ENCODE measurements at regions not wholly inside any gene's neighbourhood (a gene's known extent, or its start where the extent isn't known, plus 50 kb on each side); places are given as distances from the start of the nearest gene placed in this dataset.
"Not testable (repeated sequence)": the region's sequence is repeated elsewhere in the genome, so short reads cannot be mapped to it uniquely, and the experiment has no call there.

GRCh38 chr14:85873006-85873405 is 343.1 kb downstream of the FLRT2 start:
- no peak overlapping the region for H3K27ac ChIP-seq (ENCODE audit: low read depth in 1 of 2, low read length in 1 of 2)
- no peak overlapping the region for H3K4me3 ChIP-seq (ENCODE audit: low read length in 2 of 2)
- H3K27me3 ChIP-seq (ENCODE audit: control insufficient read depth in 2 of 2, insufficient read depth in 1 of 2, low read length in 1 of 2): no peaks in the 10 kb centered on the region
- no peaks in the 10 kb centered on the region for H3K9me3 ChIP-seq (ENCODE audit: control insufficient read depth in 2 of 2, insufficient read depth in 1 of 2, low read length in 1 of 2)
- no peaks in the 10 kb centered on the region for H3K36me3 ChIP-seq (ENCODE audit: control insufficient read depth in 2 of 2, insufficient read depth in 2 of 2, low read length in 1 of 2)
- 95% methylated on average over 6 of the region's 6 CpGs for WGBS
- no peaks in the 10 kb centered on the region for H3K4me1 ChIP-seq (ENCODE audit: control insufficient read depth in 2 of 2, insufficient read depth in 2 of 2, low read length in 2 of 2)
- no peak for DNase-seq (ENCODE audit: low read depth in 6 of 9, low spot score in 9 of 9)

- Histone ChIP-seq H3K4me1 (ENCODE audit: control insufficient read depth in 2 of 2, insufficient read depth in 2 of 2, low read length in 2 of 2) (no peaks in the 10 kb centered on the region), H3K4me3 (ENCODE audit: low read length in 2 of 2) (no peak overlapping the region), H3K36me3 (ENCODE audit: control insufficient read depth in 2 of 2, insufficient read depth in 2 of 2, low read length in 1 of 2) (no peaks in the 10 kb centered on the region), H3K27ac (ENCODE audit: low read depth in 1 of 2, low read length in 1 of 2) (no peak overlapping the region), H3K27me3 (ENCODE audit: control insufficient read depth in 2 of 2, insufficient read depth in 1 of 2, low read length in 1 of 2) (no peaks in the 10 kb centered on the region), H3K9me3 (ENCODE audit: control insufficient read depth in 2 of 2, insufficient read depth in 1 of 2, low read length in 1 of 2) (no peaks in the 10 kb centered on the region)
- DNase-seq (ENCODE audit: low read depth in 6 of 9, low spot score in 9 of 9): no peak
- 84% methylated on average over 4 of the region's 4 CpGs for WGBS
Measured at GRCh38 chr14:85867450-85867849, 337.5 kb downstream of the FLRT2 start.

GRCh38 chr14:85865701-85866100 is 335.8 kb downstream of the FLRT2 start:
- no peak for DNase-seq (ENCODE audit: low read depth in 6 of 9, low spot score in 9 of 9)
- Histone ChIP-seq H3K9me3 (ENCODE audit: control insufficient read depth in 2 of 2, insufficient read depth in 1 of 2, low read length in 1 of 2) (no peaks in the 10 kb centered on the region), H3K4me1 (ENCODE audit: control insufficient read depth in 2 of 2, insufficient read depth in 2 of 2, low read length in 2 of 2) (no peaks in the 10 kb centered on the region), H3K27me3 (ENCODE audit: control insufficient read depth in 2 of 2, insufficient read depth in 1 of 2, low read length in 1 of 2) (no peaks in the 10 kb centered on the region), H3K4me3 (ENCODE audit: low read length in 2 of 2) (no peak overlapping the region), H3K27ac (ENCODE audit: low read depth in 1 of 2, low read length in 1 of 2) (no peak overlapping the region), H3K36me3 (ENCODE audit: control insufficient read depth in 2 of 2, insufficient read depth in 2 of 2, low read length in 1 of 2) (no peaks in the 10 kb centered on the region)
- WGBS: 96% methylated on average over 3 of the region's 3 CpGs

GRCh38 chr14:85858634-85859033 is 328.7 kb downstream of the FLRT2 start:
- 88% methylated on average over 2 of the region's 2 CpGs for WGBS
- H3K27ac ChIP-seq (ENCODE audit: low read depth in 1 of 2, low read length in 1 of 2): no peak overlapping the region
- DNase-seq (ENCODE audit: low read depth in 6 of 9, low spot score in 9 of 9): no peak
- H3K36me3 ChIP-seq (ENCODE audit: control insufficient read depth in 2 of 2, insufficient read depth in 2 of 2, low read length in 1 of 2): no peaks in the 10 kb centered on the region
- H3K4me3 ChIP-seq (ENCODE audit: low read length in 2 of 2): no peak overlapping the region
- no peaks in the 10 kb centered on the region for H3K4me1 ChIP-seq (ENCODE audit: control insufficient read depth in 2 of 2, insufficient read depth in 2 of 2, low read length in 2 of 2)
- H3K27me3 ChIP-seq (ENCODE audit: control insufficient read depth in 2 of 2, insufficient read depth in 1 of 2, low read length in 1 of 2): no peaks in the 10 kb centered on the region
- H3K9me3 ChIP-seq (ENCODE audit: control insufficient read depth in 2 of 2, insufficient read depth in 1 of 2, low read length in 1 of 2): no peaks in the 10 kb centered on the region

GRCh38 chr14:85856430-85856829 is 326.5 kb downstream of the FLRT2 start:
- H3K4me1 ChIP-seq (ENCODE audit: control insufficient read depth in 2 of 2, insufficient read depth in 2 of 2, low read length in 2 of 2): no peaks in the 10 kb centered on the region
- no peak overlapping the region for H3K4me3 ChIP-seq (ENCODE audit: low read length in 2 of 2)
- no peaks in the 10 kb centered on the region for H3K36me3 ChIP-seq (ENCODE audit: control insufficient read depth in 2 of 2, insufficient read depth in 2 of 2, low read length in 1 of 2)
- WGBS: 96% methylated on average over 1 of the region's 1 CpG
- no peak overlapping the region for H3K27ac ChIP-seq (ENCODE audit: low read depth in 1 of 2, low read length in 1 of 2)
- no peaks in the 10 kb centered on the region for H3K9me3 ChIP-seq (ENCODE audit: control insufficient read depth in 2 of 2, insufficient read depth in 1 of 2, low read length in 1 of 2)
- no peak for DNase-seq (ENCODE audit: low read depth in 6 of 9, low spot score in 9 of 9)
- H3K27me3 ChIP-seq (ENCODE audit: control insufficient read depth in 2 of 2, insufficient read depth in 1 of 2, low read length in 1 of 2): no peaks in the 10 kb centered on the region

DNA sequence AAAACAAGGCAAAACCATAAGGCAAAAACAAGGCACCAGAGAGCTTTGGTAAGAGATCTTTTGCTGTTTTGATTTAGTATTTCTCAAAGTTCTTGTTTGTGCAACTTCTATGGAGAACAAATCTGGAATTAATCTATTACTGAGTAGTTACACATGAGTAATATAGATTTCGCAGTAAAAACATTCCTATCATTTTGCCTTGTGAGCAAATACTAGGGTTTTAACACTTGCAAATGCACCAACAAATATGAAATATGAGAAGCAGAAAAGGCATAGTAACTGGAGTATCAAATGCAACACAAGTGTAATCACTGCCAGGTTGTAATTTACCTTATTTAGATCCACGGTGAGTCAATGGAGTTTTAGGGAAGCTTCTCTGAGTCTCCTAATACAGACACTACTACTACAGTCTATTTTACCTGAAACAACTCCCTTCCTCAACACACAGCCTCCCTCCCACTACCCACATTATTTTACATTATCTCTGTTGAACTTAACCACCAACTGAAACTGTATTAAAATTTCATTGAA is 324.1 kb downstream of the FLRT2 start:
- no peak overlapping the region for H3K4me3 ChIP-seq (ENCODE audit: low read length in 2 of 2)
- no peaks in the 10 kb centered on the region for H3K4me1 ChIP-seq (ENCODE audit: control insufficient read depth in 2 of 2, insufficient read depth in 2 of 2, low read length in 2 of 2)
- no peak for DNase-seq (ENCODE audit: low read depth in 6 of 9, low spot score in 9 of 9)
- H3K27me3 ChIP-seq (ENCODE audit: control insufficient read depth in 2 of 2, insufficient read depth in 1 of 2, low read length in 1 of 2): no peaks in the 10 kb centered on the region
- WGBS: 98% methylated on average over 2 of the region's 2 CpGs
- H3K9me3 ChIP-seq (ENCODE audit: control insufficient read depth in 2 of 2, insufficient read depth in 1 of 2, low read length in 1 of 2): no peaks in the 10 kb centered on the region
- H3K36me3 ChIP-seq (ENCODE audit: control insufficient read depth in 2 of 2, insufficient read depth in 2 of 2, low read length in 1 of 2): no peaks in the 10 kb centered on the region
- no peak overlapping the region for H3K27ac ChIP-seq (ENCODE audit: low read depth in 1 of 2, low read length in 1 of 2)

GRCh38 chr14:85852906-85853305 is 323.0 kb downstream of the FLRT2 start:
- no peak overlapping the region for H3K27ac ChIP-seq (ENCODE audit: low read depth in 1 of 2, low read length in 1 of 2)
- WGBS: 95% methylated on average over 5 of the region's 5 CpGs
- no peaks in the 10 kb centered on the region for H3K9me3 ChIP-seq (ENCODE audit: control insufficient read depth in 2 of 2, insufficient read depth in 1 of 2, low read length in 1 of 2)
- no peaks in the 10 kb centered on the region for H3K4me1 ChIP-seq (ENCODE audit: control insufficient read depth in 2 of 2, insufficient read depth in 2 of 2, low read length in 2 of 2)
- no peak overlapping the region for H3K4me3 ChIP-seq (ENCODE audit: low read length in 2 of 2)
- H3K27me3 ChIP-seq (ENCODE audit: control insufficient read depth in 2 of 2, insufficient read depth in 1 of 2, low read length in 1 of 2): no peaks in the 10 kb centered on the region
- no peak for DNase-seq (ENCODE audit: low read depth in 6 of 9, low spot score in 9 of 9)
- H3K36me3 ChIP-seq (ENCODE audit: control insufficient read depth in 2 of 2, insufficient read depth in 2 of 2, low read length in 1 of 2): no peaks in the 10 kb centered on the region

DNA sequence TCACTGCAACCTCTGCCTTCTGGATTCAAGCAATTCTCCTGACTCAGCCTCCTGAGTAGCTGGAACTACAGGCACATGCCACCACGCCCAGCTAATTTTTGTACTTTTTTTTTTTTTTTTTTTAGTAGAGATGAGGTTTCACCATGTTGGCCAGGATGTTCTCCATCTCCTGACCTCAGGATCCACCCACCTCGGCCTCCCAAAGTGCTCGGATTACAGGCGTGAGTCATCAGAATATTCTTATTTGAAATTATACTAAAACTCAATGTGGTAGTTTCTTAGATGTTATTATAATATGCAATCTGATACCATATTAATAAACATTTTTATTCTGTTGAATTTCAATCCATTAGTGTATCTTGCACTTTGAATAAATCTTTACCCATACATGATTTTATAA is 322.2 kb downstream of the FLRT2 start:
- not testable (repeated sequence) for DNase-seq (ENCODE audit: low read depth in 6 of 9, low spot score in 9 of 9); H3K36me3 ChIP-seq (ENCODE audit: control insufficient read depth in 2 of 2, insufficient read depth in 2 of 2, low read length in 1 of 2); H3K27me3 ChIP-seq (ENCODE audit: control insufficient read depth in 2 of 2, insufficient read depth in 1 of 2, low read length in 1 of 2); H3K4me1 ChIP-seq (ENCODE audit: control insufficient read depth in 2 of 2, insufficient read depth in 2 of 2, low read length in 2 of 2); H3K4me3 ChIP-seq (ENCODE audit: low read length in 2 of 2); H3K27ac ChIP-seq (ENCODE audit: low read depth in 1 of 2, low read length in 1 of 2); H3K9me3 ChIP-seq (ENCODE audit: control insufficient read depth in 2 of 2, insufficient read depth in 1 of 2, low read length in 1 of 2)
- 98% methylated on average over 4 of the region's 4 CpGs for WGBS

GRCh38 chr14:85830549-85830948 is 300.6 kb downstream of the FLRT2 start:
- not testable (repeated sequence) for H3K36me3 ChIP-seq (ENCODE audit: control insufficient read depth in 2 of 2, insufficient read depth in 2 of 2, low read length in 1 of 2); H3K27ac ChIP-seq (ENCODE audit: low read depth in 1 of 2, low read length in 1 of 2); H3K27me3 ChIP-seq (ENCODE audit: control insufficient read depth in 2 of 2, insufficient read depth in 1 of 2, low read length in 1 of 2); H3K4me1 ChIP-seq (ENCODE audit: control insufficient read depth in 2 of 2, insufficient read depth in 2 of 2, low read length in 2 of 2); H3K4me3 ChIP-seq (ENCODE audit: low read length in 2 of 2); H3K9me3 ChIP-seq (ENCODE audit: control insufficient read depth in 2 of 2, insufficient read depth in 1 of 2, low read length in 1 of 2); DNase-seq (ENCODE audit: low read depth in 6 of 9, low spot score in 9 of 9)
- 96% methylated on average over 8 of the region's 8 CpGs for WGBS

GRCh38 chr14:85829601-85830000 is 299.7 kb downstream of the FLRT2 start:
- WGBS: 97% methylated on average over 22 of the region's 25 CpGs

More at GRCh38 chr14:85829601-85830000, 299.7 kb downstream of the FLRT2 start:
- H3K4me1 ChIP-seq (ENCODE audit: control insufficient read depth in 2 of 2, insufficient read depth in 2 of 2, low read length in 2 of 2); H3K9me3 ChIP-seq (ENCODE audit: control insufficient read depth in 2 of 2, insufficient read depth in 1 of 2, low read length in 1 of 2); DNase-seq (ENCODE audit: low read depth in 6 of 9, low spot score in 9 of 9); H3K36me3 ChIP-seq (ENCODE audit: control insufficient read depth in 2 of 2, insufficient read depth in 2 of 2, low read length in 1 of 2); H3K27me3 ChIP-seq (ENCODE audit: control insufficient read depth in 2 of 2, insufficient read depth in 1 of 2, low read length in 1 of 2); H3K27ac ChIP-seq (ENCODE audit: low read depth in 1 of 2, low read length in 1 of 2); H3K4me3 ChIP-seq (ENCODE audit: low read length in 2 of 2): not testable (repeated sequence)

Data from thymus (tissue), 11 donors.